B cell (primary cell): ENCODE measurements at regions not wholly inside any gene's neighbourhood (a gene's known extent, or its start where the extent isn't known, plus 50 kb on each side); places are given as distances from the start of the nearest gene placed in this dataset.

Experiments used
- EZH2 ChIP-seq: IDR thresholded peaks from 2 replicates; pipeline ENCODE4 v1.6.1; 2012; ENCODE audit warnings: borderline replicate concordance, low read depth, mild to moderate bottlenecking, moderate library complexity, low read length; ENCODE audit not compliant: insufficient read depth, poor library complexity, severe bottlenecking
- TF ChIP-seq, protein P1 (sequence below): fragments of 200-600 bp; IDR thresholded peaks from one replicate; pipeline ENCODE4 v1.8.0; 2022; ENCODE audit warnings: antibody characterized with exemption, mild to moderate bottlenecking

DNA sequence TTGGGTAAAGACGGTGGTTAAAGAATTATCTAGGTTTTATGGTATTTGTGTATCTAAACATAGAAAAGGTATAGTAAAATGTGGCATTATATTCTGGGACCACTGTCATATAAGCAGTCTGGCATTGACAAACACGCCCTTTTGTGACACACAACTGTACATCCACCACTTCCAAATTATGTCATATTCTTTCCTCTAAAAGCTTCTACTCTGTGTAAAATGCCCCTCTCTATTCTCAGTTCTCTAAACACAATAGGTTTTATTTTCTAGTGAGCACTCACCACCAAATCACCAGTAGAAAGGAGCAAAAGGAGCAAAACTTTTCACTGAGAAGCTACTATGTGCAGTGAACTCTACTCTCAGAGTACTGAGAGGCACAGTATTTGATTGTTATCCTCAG, 88.1 kb upstream of the PIEZO2 start:
- TF ChIP-seq, protein P1, sequence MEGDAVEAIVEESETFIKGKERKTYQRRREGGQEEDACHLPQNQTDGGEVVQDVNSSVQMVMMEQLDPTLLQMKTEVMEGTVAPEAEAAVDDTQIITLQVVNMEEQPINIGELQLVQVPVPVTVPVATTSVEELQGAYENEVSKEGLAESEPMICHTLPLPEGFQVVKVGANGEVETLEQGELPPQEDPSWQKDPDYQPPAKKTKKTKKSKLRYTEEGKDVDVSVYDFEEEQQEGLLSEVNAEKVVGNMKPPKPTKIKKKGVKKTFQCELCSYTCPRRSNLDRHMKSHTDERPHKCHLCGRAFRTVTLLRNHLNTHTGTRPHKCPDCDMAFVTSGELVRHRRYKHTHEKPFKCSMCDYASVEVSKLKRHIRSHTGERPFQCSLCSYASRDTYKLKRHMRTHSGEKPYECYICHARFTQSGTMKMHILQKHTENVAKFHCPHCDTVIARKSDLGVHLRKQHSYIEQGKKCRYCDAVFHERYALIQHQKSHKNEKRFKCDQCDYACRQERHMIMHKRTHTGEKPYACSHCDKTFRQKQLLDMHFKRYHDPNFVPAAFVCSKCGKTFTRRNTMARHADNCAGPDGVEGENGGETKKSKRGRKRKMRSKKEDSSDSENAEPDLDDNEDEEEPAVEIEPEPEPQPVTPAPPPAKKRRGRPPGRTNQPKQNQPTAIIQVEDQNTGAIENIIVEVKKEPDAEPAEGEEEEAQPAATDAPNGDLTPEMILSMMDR = no peak
- TF ChIP-seq EZH2 = no peak
